ENCODE measurements at regions not wholly inside any gene's neighbourhood (a gene's known extent, or its start where the extent isn't known, plus 50 kb on each side); places are given as distances from the start of the nearest gene placed in this dataset.

GRCh38 chr1:112807117-112807516, 92.0 kb upstream of the PPM1J start:
- no peak for TF ChIP-seq CTCF (IDR thresholded peaks at IDR 0.05)
- TF ChIP-seq POLR2A (IDR thresholded peaks at IDR 0.05): no peak

Data from thyroid gland (tissue), 4 donors.